H1 (cell line): ENCODE measurements at regions not wholly inside any gene's neighbourhood (a gene's known extent, or its start where the extent isn't known, plus 50 kb on each side); places are given as distances from the start of the nearest gene placed in this dataset.

ENCODE experiments used
- SAP30 ChIP-seq: fragments of 300-600 bp; sonication (generic); IDR thresholded peaks from 2 replicates; pipeline ENCODE4 v1.7.1; 2012; ENCODE audit warnings: low read length, moderate library complexity, mild to moderate bottlenecking, inconsistent platforms; ENCODE audit not compliant: insufficient read depth, insufficient replicate concordance
- TCF12 ChIP-seq: IDR thresholded peaks from 2 replicates; pipeline ENCODE4 v1.6.1; 2011; ENCODE audit warnings: low read depth, mild to moderate bottlenecking, low read length

DNA sequence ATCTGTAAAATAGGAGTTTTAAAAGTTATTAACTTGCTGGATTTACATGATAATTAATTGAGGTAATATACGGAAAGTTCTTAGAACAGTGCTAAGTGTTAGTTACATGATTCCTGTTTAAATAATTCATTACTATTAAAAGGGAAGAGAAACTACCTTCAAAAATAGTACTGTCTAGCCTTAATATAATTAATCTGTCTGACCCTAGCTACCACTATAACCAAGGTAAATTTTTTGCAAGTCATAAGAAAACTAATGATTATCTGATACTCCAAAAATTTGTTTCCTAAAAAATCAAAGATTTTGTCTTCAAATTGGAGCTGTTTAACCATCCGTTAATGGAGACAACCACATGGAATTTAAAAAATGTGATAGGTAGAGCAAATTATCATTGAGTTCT, 294.3 kb upstream of the FBXO33 start (continued):
- no peak for TF ChIP-seq SAP30
- no peak for TF ChIP-seq TCF12
